Astrocyte (in vitro differentiated cells and primary cell): ENCODE measurements at regions not wholly inside any gene's neighbourhood (a gene's known extent, or its start where the extent isn't known, plus 50 kb on each side); places are given as distances from the start of the nearest gene placed in this dataset.

ENCODE experiments used
- DNase-seq: peaks from one replicate; pipeline ENCODE4 v3.0.0-alpha.2; 2010; ENCODE audit warnings: low read depth
- FAIRE-seq: peaks from 2 replicates; lab custom pipeline; 2011; peaks lifted over from hg19 to GRCh38; lab: Jason Lieb, UNC
- H2AFZ ChIP-seq: 2 replicates; pipeline ENCODE4 v1.6.0; 2012; ENCODE audit warnings: low read depth, low read length, inconsistent platforms
- H3K27ac ChIP-seq: 2 replicates; pipeline ENCODE4 v1.5.1; 2011; ENCODE audit warnings: low read depth, low read length, inconsistent platforms
- H3K27me3 ChIP-seq: 2 replicates; pipeline ENCODE4 v1.6.0; 2011; ENCODE audit warnings: low read length, inconsistent platforms; ENCODE audit not compliant: insufficient read depth
- H3K36me3 ChIP-seq: 2 replicates; pipeline ENCODE4 v1.5.1; 2011; ENCODE audit warnings: low read length, inconsistent platforms; ENCODE audit not compliant: insufficient read depth
- H3K4me1 ChIP-seq: 2 replicates; pipeline ENCODE4 v1.5.1; 2011; ENCODE audit warnings: low read length, inconsistent platforms; ENCODE audit not compliant: insufficient read depth
- H3K4me2 ChIP-seq: 2 replicates; pipeline ENCODE4 v1.6.0; 2012; ENCODE audit warnings: low read length, inconsistent platforms
- H3K4me3 ChIP-seq: 2 replicates; pipeline ENCODE4 v1.5.1; 2011; ENCODE audit warnings: low read depth, mild to moderate bottlenecking, low read length, inconsistent platforms; ENCODE audit not compliant: insufficient read depth
- H3K79me2 ChIP-seq: 2 replicates; pipeline ENCODE4 v1.6.0; 2012; ENCODE audit warnings: mild to moderate bottlenecking, low read length, inconsistent platforms; ENCODE audit not compliant: insufficient read depth
- H3K9ac ChIP-seq: 2 replicates; pipeline ENCODE4 v1.6.0; 2012; ENCODE audit warnings: mild to moderate bottlenecking, low read length, inconsistent platforms
- H3K9me3 ChIP-seq: 2 replicates; pipeline ENCODE4 v1.5.1; 2012; ENCODE audit warnings: low read depth, mild to moderate bottlenecking, low read length, inconsistent platforms; ENCODE audit not compliant: insufficient read depth
- H4K20me1 ChIP-seq: 2 replicates; pipeline ENCODE4 v1.6.0; 2012; ENCODE audit warnings: low read length, inconsistent platforms; ENCODE audit not compliant: insufficient read depth
- H3K27ac Mint-ChIP-seq: one replicate; pipeline ENCODE4 v1.8.0; 2021; ENCODE audit warnings: mild to moderate bottlenecking, mixed read lengths; ENCODE audit not compliant: unreplicated experiment
- H3K27me3 Mint-ChIP-seq: one replicate; pipeline ENCODE4 v1.8.0; 2021; ENCODE audit warnings: low read depth, mixed read lengths; ENCODE audit not compliant: unreplicated experiment
- H3K36me3 Mint-ChIP-seq: one replicate; pipeline ENCODE4 v1.8.0; 2021; ENCODE audit warnings: low read depth, mixed read lengths; ENCODE audit not compliant: unreplicated experiment
- H3K4me1 Mint-ChIP-seq: one replicate; pipeline ENCODE4 v1.8.0; 2021; ENCODE audit warnings: low read depth, mixed read lengths; ENCODE audit not compliant: unreplicated experiment
- H3K4me3 Mint-ChIP-seq: one replicate; pipeline ENCODE4 v1.8.0; 2021; ENCODE audit warnings: mild to moderate bottlenecking, moderate library complexity, mixed read lengths; ENCODE audit not compliant: unreplicated experiment
- H3K9me3 Mint-ChIP-seq: one replicate; pipeline ENCODE4 v1.8.0; 2021; ENCODE audit warnings: mild to moderate bottlenecking, mixed read lengths; ENCODE audit not compliant: unreplicated experiment
- CTCF ChIP-seq: IDR thresholded peaks from 2 replicates; pipeline ENCODE4 v1.5.1; 2011; ENCODE audit warnings: low read depth, mild to moderate bottlenecking, inconsistent platforms, low read length, moderate library complexity; ENCODE audit not compliant: insufficient read depth
- EZH2 ChIP-seq: IDR thresholded peaks from 2 replicates; pipeline ENCODE4 v1.6.1; 2012; ENCODE audit warnings: mild to moderate bottlenecking, low read length, inconsistent platforms; ENCODE audit not compliant: insufficient read depth

- no peaks in the 10 kb centered on the region for H3K27me3 Mint-ChIP-seq
- FAIRE-seq = no peak
- H3K9me3 Mint-ChIP-seq = no peaks in the 10 kb centered on the region
- no peaks in the 10 kb centered on the region for H3K27me3 ChIP-seq
- H3K9ac ChIP-seq = no peak overlapping the region
- H3K4me1 ChIP-seq = no peaks in the 10 kb centered on the region
- no peak overlapping the region for H3K27ac Mint-ChIP-seq
- no peak overlapping the region for H3K4me3 ChIP-seq
- H3K27ac ChIP-seq = no peak overlapping the region
- DNase-seq = no peak
- no peak overlapping the region for H3K4me3 Mint-ChIP-seq
- H3K79me2 ChIP-seq = no peaks in the 10 kb centered on the region
- H3K4me1 Mint-ChIP-seq = no peaks in the 10 kb centered on the region
- H3K4me2 ChIP-seq = no peak overlapping the region
- H3K9me3 ChIP-seq = no peaks in the 10 kb centered on the region
- TF ChIP-seq EZH2 = no peak
- no peak for TF ChIP-seq CTCF
- no peaks in the 10 kb centered on the region for H3K36me3 Mint-ChIP-seq
- H4K20me1 ChIP-seq = no peaks in the 10 kb centered on the region
- no peak overlapping the region for H2AFZ ChIP-seq
- no peaks in the 10 kb centered on the region for H3K36me3 ChIP-seq
These were observed 123.9 kb upstream of the TECRL start for GRCh38 chr4:64533159-64533558.

- Mint-ChIP-seq H3K27ac (no peak overlapping the region), H3K27me3 (no peaks in the 10 kb centered on the region), H3K36me3 (no peaks in the 10 kb centered on the region), H3K4me1 (no peaks in the 10 kb centered on the region), H3K4me3 (no peak overlapping the region), H3K9me3 (no peaks in the 10 kb centered on the region)
- Histone ChIP-seq H3K27ac (no peak overlapping the region), H4K20me1 (no peaks in the 10 kb centered on the region), H3K4me1 (no peaks in the 10 kb centered on the region), H3K79me2 (no peaks in the 10 kb centered on the region), H3K27me3 (no peaks in the 10 kb centered on the region), H3K9ac (no peak overlapping the region), H3K36me3 (no peaks in the 10 kb centered on the region), H3K4me3 (no peak overlapping the region), H3K4me2 (no peak overlapping the region), H3K9me3 (no peaks in the 10 kb centered on the region), H2AFZ (no peak overlapping the region)
- no peak for FAIRE-seq
- DNase-seq = no peak
- TF ChIP-seq CTCF = no peak
These were observed 111.2 kb upstream of the TECRL start for GRCh38 chr4:64520421-64520820.

GRCh38 chr4:64518600-64518999, 109.3 kb upstream of the TECRL start:
- FAIRE-seq = no peak
- no peaks in the 10 kb centered on the region for H3K9me3 ChIP-seq
- no peak overlapping the region for H3K4me2 ChIP-seq
- H3K27ac ChIP-seq = no peak overlapping the region
- H3K79me2 ChIP-seq = no peaks in the 10 kb centered on the region
- Mint-ChIP-seq H3K36me3 (no peaks in the 10 kb centered on the region), H3K4me1 (no peaks in the 10 kb centered on the region), H3K27ac (no peak overlapping the region), H3K9me3 (no peaks in the 10 kb centered on the region), H3K4me3 (no peak overlapping the region), H3K27me3 (no peaks in the 10 kb centered on the region)
- no peak overlapping the region for H3K9ac ChIP-seq
- H3K36me3 ChIP-seq = no peaks in the 10 kb centered on the region
- H3K27me3 ChIP-seq = no peaks in the 10 kb centered on the region
- TF ChIP-seq CTCF (no peak), EZH2 (no peak)
- H3K4me3 ChIP-seq = no peak overlapping the region
- no peaks in the 10 kb centered on the region for H3K4me1 ChIP-seq
- no peak overlapping the region for H2AFZ ChIP-seq
- DNase-seq = no peak
- no peaks in the 10 kb centered on the region for H4K20me1 ChIP-seq
